HG03571 (cell line): ENCODE measurements at regions not wholly inside any gene's neighbourhood (a gene's known extent, or its start where the extent isn't known, plus 50 kb on each side); places are given as distances from the start of the nearest gene placed in this dataset.
A peak's percentile ranks its signal among the peaks of the same experiment; 100 is the strongest.

Source experiments
- ATAC-seq: cut with Tn5 transposase; IDR thresholded peaks from one replicate; pipeline ENCODE4 v1.9.1; 2021; ENCODE audit not compliant: unreplicated experiment

GRCh38 chr12:92504594-92504981 is 198.2 kb upstream of the PLEKHG7 start:
- no peak for ATAC-seq

GRCh38 chr12:92503971-92504593 is 198.7 kb upstream of the PLEKHG7 start:
- ATAC-seq = no peak

GRCh38 chr12:92503029-92503931 is 199.5 kb upstream of the PLEKHG7 start:
- peak; percentile 58 for ATAC-seq

GRCh38 chr12:92502417-92503028 is 200.3 kb upstream of the PLEKHG7 start:
- ATAC-seq = peak; percentile 45

- peak; percentile 81 for ATAC-seq
Measured at GRCh38 chr12:92496790-92497189, 206.0 kb upstream of the PLEKHG7 start.

GRCh38 chr12:92495108-92495507 is 207.7 kb upstream of the PLEKHG7 start:
- ATAC-seq = no peak

- ATAC-seq = peak; percentile 54
Measured at GRCh38 chr12:92493816-92494215, 209.0 kb upstream of the PLEKHG7 start.

- ATAC-seq = no peak
Measured at GRCh38 chr12:92492995-92493394, 209.8 kb upstream of the PLEKHG7 start.

- no peak for ATAC-seq
Measured at GRCh38 chr12:92492291-92492690, 210.5 kb upstream of the PLEKHG7 start.

GRCh38 chr12:92489781-92490180 is 213.0 kb upstream of the PLEKHG7 start:
- ATAC-seq = no peak

- ATAC-seq = no peak
Measured at GRCh38 chr12:92488735-92489134, 214.1 kb upstream of the PLEKHG7 start.

- ATAC-seq = no peak
Measured at GRCh38 chr12:92487138-92487485, 215.7 kb upstream of the PLEKHG7 start.

- ATAC-seq = no peak
Measured at GRCh38 chr12:92486443-92487137, 216.2 kb upstream of the PLEKHG7 start.

GRCh38 chr12:92485351-92486348 is 217.1 kb upstream of the PLEKHG7 start:
- ATAC-seq = no peak

- ATAC-seq = no peak
Measured at GRCh38 chr12:92482599-92482998, 220.2 kb upstream of the PLEKHG7 start.

- ATAC-seq = no peak
Measured at GRCh38 chr12:92481066-92481465, 221.7 kb upstream of the PLEKHG7 start.

GRCh38 chr12:92478692-92479091 is 224.1 kb upstream of the PLEKHG7 start:
- no peak for ATAC-seq

- ATAC-seq = no peak
Measured at GRCh38 chr12:92476844-92477243, 225.9 kb upstream of the PLEKHG7 start.

- no peak for ATAC-seq
Measured at GRCh38 chr12:92473564-92473963, 229.2 kb upstream of the PLEKHG7 start.

- no peak for ATAC-seq
Measured at GRCh38 chr12:92472201-92472600, 230.6 kb upstream of the PLEKHG7 start.
